ENCODE measurements at regions not wholly inside any gene's neighbourhood (a gene's known extent, or its start where the extent isn't known, plus 50 kb on each side); places are given as distances from the start of the nearest gene placed in this dataset.

DNA sequence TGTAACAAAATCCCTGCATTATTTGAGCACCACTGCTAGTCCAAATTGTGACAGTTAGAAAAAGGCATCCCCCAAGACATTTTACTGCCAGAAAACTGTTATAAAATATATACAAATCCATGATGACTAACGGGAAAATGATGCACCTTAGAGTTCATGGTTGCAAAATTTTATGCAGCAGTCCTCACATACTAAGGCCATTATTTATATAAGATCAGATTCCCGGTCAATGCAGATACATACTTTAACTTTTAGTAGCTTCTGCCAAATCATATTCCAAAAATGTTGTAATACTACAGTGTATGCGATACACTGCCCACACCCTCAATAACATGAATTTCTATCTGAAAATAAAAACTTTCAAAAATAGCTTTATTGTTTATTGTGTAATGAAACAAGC lies 239.9 kb upstream of the ZNF32 start:
- Histone ChIP-seq H3K27ac (ENCODE audit: low read depth in 2 of 2, low read length in 1 of 2) (peak overlapping the region in 1 of 2 experiments; percentile 63; a peak in 2 of 4 replicates), H3K9me2 (no peaks in the 10 kb centered on the region), H3K4me3 (ENCODE audit: low read depth in 2 of 2, low read length in 1 of 2) (no peak overlapping the region), H3F3A (replicated peaks; ENCODE audit: insufficient read depth) (peaks cover 10% of the 10 kb centered on the region), H2AFZ (ENCODE audit: low read depth) (no peak overlapping the region), H3K27me3 (ENCODE audit: insufficient read depth) (no peaks in the 10 kb centered on the region), H3K4me2 (no peak overlapping the region), H3K9me3 (no peaks in the 10 kb centered on the region), H3K4me1 (ENCODE audit: control insufficient read depth in 1 of 2, insufficient read depth in 2 of 2, low read depth in 1 of 2, low read length in 1 of 2) (peaks cover 0 to 6% of the 10 kb centered on the region in 2 experiments; a peak in 2 of 4 replicates), H3K36me3 (replicated peaks in 1 of 2; ENCODE audit: control insufficient read depth in 1 of 2, insufficient read depth in 2 of 2, low read length in 1 of 2) (no peaks in the 10 kb centered on the region), H4K20me1 (ENCODE audit: insufficient read depth) (no peaks in the 10 kb centered on the region), H3K9ac (no peak overlapping the region), H3K79me2 (ENCODE audit: insufficient read depth) (no peaks in the 10 kb centered on the region)
- 0 out of 2 replicates have a peak, but pooled peaks have one; percentile 15 for TF ChIP-seq FOSL2 (IDR thresholded peaks at IDR 0.05; ENCODE audit: borderline replicate concordance, low read depth)
- TF ChIP-seq JUND (IDR thresholded peaks at IDR 0.05): peak; percentile 45
- TF ChIP-seq MEF2A (IDR thresholded peaks at IDR 0.05; ENCODE audit: borderline replicate concordance, low read depth): no peak
- TF ChIP-seq, protein P1, sequence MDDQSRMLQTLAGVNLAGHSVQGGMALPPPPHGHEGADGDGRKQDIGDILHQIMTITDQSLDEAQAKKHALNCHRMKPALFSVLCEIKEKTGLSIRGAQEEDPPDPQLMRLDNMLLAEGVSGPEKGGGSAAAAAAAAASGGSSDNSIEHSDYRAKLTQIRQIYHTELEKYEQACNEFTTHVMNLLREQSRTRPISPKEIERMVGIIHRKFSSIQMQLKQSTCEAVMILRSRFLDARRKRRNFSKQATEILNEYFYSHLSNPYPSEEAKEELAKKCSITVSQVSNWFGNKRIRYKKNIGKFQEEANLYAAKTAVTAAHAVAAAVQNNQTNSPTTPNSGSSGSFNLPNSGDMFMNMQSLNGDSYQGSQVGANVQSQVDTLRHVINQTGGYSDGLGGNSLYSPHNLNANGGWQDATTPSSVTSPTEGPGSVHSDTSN (IDR thresholded peaks at IDR 0.05): peak; percentile 14; the same call in 1 of the 2 replicates
- 0 out of 2 replicates have a peak, but pooled peaks have one; percentile 22 for TF ChIP-seq TCF12 (IDR thresholded peaks at IDR 0.05)
- peak; percentile 41; the same call in 1 of the 2 replicates for TF ChIP-seq NFIC (IDR thresholded peaks at IDR 0.05; ENCODE audit: borderline replicate concordance)
- no peak for TF ChIP-seq SMC3 (IDR thresholded peaks at IDR 0.05; ENCODE audit: low read depth, low read length)
- peak; percentile 29; the same call in 1 of the 2 replicates for TF ChIP-seq RXRA (IDR thresholded peaks at IDR 0.05; ENCODE audit: borderline replicate concordance, low read depth)
- ChIA-PET POLR2A (interaction anchor here (1.0 kb wide), 1 partner anchor 19 kb away, joined by 3 read pairs; no protein-coding TSS in a partner anchor), CTCF (interaction anchor here (1.2 kb wide), 1 partner anchor 104 kb away, joined by 3 read pairs; no protein-coding TSS in a partner anchor)
- DNase-seq: no peak
- WGBS (ENCODE audit: low lambda C conversion rate): 15% methylated on average over 3 of the region's 3 CpGs

DNA sequence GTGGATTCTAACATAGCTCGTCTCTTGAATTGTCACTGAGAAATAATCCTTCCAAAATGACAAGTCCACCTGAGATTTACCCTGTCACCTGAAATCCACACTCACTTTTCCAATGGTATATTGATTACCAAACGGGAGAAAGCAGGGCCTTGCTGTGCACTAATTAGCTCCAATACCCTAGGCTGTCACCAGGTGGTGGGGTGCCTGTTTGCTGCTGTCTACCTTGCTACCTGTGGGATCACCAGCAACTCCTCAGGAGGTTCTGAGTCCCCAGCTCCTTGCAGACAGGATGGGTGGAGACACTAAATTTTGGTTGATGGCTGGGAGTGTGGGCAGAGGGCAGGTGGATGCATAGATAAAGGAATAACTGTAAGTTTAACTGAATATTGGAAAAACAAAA lies 237.2 kb upstream of the ZNF32 start:
- Histone ChIP-seq H3K79me2 (ENCODE audit: insufficient read depth) (no peaks in the 10 kb centered on the region), H3F3A (replicated peaks; ENCODE audit: insufficient read depth) (peaks cover 10% of the 10 kb centered on the region), H3K4me1 (ENCODE audit: control insufficient read depth in 1 of 2, insufficient read depth in 2 of 2, low read depth in 1 of 2, low read length in 1 of 2) (peaks cover 0 to 6% of the 10 kb centered on the region in 2 experiments; a peak in 2 of 4 replicates), H3K27me3 (ENCODE audit: insufficient read depth) (no peaks in the 10 kb centered on the region), H3K4me3 (ENCODE audit: low read depth in 2 of 2, low read length in 1 of 2) (no peak overlapping the region), H3K9ac (no peak overlapping the region), H3K4me2 (no peak overlapping the region), H3K36me3 (replicated peaks in 1 of 2; ENCODE audit: control insufficient read depth in 1 of 2, insufficient read depth in 2 of 2, low read length in 1 of 2) (no peaks in the 10 kb centered on the region), H3K27ac (ENCODE audit: low read depth in 2 of 2, low read length in 1 of 2) (no peak overlapping the region), H3K9me2 (no peaks in the 10 kb centered on the region), H2AFZ (ENCODE audit: low read depth) (no peak overlapping the region), H3K9me3 (no peaks in the 10 kb centered on the region), H4K20me1 (ENCODE audit: insufficient read depth) (no peaks in the 10 kb centered on the region)
- TF ChIP-seq RCOR1 (IDR thresholded peaks at IDR 0.05; ENCODE audit: low read length) (no peak), RAD21 (IDR thresholded peaks at IDR 0.05; ENCODE audit: low read length) (no peak)
- no peak for DNase-seq
- ChIA-PET CTCF (interaction anchor here (1.9 kb wide), 1 partner anchor 12 kb away, joined by 5 read pairs; no protein-coding TSS in a partner anchor), POLR2A (no interaction called here)
- 42% methylated on average over 2 of the region's 2 CpGs for WGBS (ENCODE audit: low lambda C conversion rate)

DNA sequence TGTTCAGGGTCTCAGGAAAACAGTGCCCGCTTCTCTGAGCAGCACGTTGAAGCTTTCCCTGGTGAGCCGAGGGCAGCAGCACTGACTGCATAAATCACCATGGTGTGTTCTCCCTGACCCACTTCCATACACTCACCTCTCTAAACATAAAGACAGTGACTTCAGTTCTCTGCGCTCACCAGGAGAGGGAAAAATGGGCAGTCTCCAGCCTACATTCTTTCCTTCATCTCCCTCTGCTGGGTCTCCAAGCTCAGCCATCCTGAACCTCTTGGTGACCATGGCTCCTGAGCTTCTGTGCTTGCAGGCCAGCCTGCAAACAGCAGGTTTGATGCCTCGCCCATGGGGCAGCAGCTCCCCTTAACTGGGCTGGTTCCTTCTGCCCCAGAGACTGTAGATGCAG lies 236.6 kb upstream of the ZNF32 start:
- 63% methylated on average over 2 of the region's 5 CpGs for WGBS (ENCODE audit: low lambda C conversion rate)

More for the DNA sequence above, 236.6 kb upstream of the ZNF32 start:
- peaks cover 10% of the 10 kb centered on the region for H3F3A ChIP-seq (replicated peaks; ENCODE audit: insufficient read depth)
- H3K4me1 ChIP-seq (ENCODE audit: control insufficient read depth in 1 of 2, insufficient read depth in 2 of 2, low read depth in 1 of 2, low read length in 1 of 2): peaks cover 0 to 7% of the 10 kb centered on the region in 2 experiments; a peak in 2 of 4 replicates
- no peak overlapping the region for H3K27ac ChIP-seq (ENCODE audit: low read depth in 2 of 2, low read length in 1 of 2)
- ChIA-PET CTCF (interaction anchor here (0.6 to 1.9 kb wide), 2 partner anchors 12 to 572 kb away, joined by 3 to 5 read pairs; no protein-coding TSS in a partner anchor), POLR2A (no interaction called here)
- H3K27me3 ChIP-seq (ENCODE audit: insufficient read depth): no peaks in the 10 kb centered on the region
- no peak for DNase-seq
- H3K79me2 ChIP-seq (ENCODE audit: insufficient read depth): no peaks in the 10 kb centered on the region
- no peak overlapping the region for H2AFZ ChIP-seq (ENCODE audit: low read depth)
- no peak overlapping the region for H3K4me2 ChIP-seq
- H4K20me1 ChIP-seq (ENCODE audit: insufficient read depth): no peaks in the 10 kb centered on the region
- no peak overlapping the region for H3K4me3 ChIP-seq (ENCODE audit: low read depth in 2 of 2, low read length in 1 of 2)
- H3K36me3 ChIP-seq (replicated peaks in 1 of 2; ENCODE audit: control insufficient read depth in 1 of 2, insufficient read depth in 2 of 2, low read length in 1 of 2): no peaks in the 10 kb centered on the region
- no peaks in the 10 kb centered on the region for H3K9me3 ChIP-seq
- H3K9me2 ChIP-seq: no peaks in the 10 kb centered on the region
- TF ChIP-seq EZH2phosphoT487 (IDR thresholded peaks at IDR 0.05; ENCODE audit: borderline replicate concordance, low read depth): no peak
- no peak for TF ChIP-seq SMC3 (IDR thresholded peaks at IDR 0.05; ENCODE audit: low read depth, low read length)
- TF ChIP-seq RCOR1 (IDR thresholded peaks at IDR 0.05; ENCODE audit: low read length): no peak
- TF ChIP-seq EP300 (IDR thresholded peaks at IDR 0.05; ENCODE audit: borderline replicate concordance in 1 of 2, low read depth in 1 of 2, low read length in 1 of 2): no peak
- no peak for TF ChIP-seq ELF1 (IDR thresholded peaks at IDR 0.05)
- no peak for TF ChIP-seq GATA2 (CRISPR knock-in tag; IDR thresholded peaks at IDR 0.05)
- no peak for TF ChIP-seq FOXM1 (IDR thresholded peaks at IDR 0.05; ENCODE audit: low read depth)
- TF ChIP-seq RFX5 (IDR thresholded peaks at IDR 0.05; ENCODE audit: low read length): no peak
- TF ChIP-seq SIN3A (IDR thresholded peaks at IDR 0.05; ENCODE audit: borderline replicate concordance, low read depth, low read length): no peak
- no peak for TF ChIP-seq RXRA (IDR thresholded peaks at IDR 0.05; ENCODE audit: borderline replicate concordance, low read depth)
- no peak for TF ChIP-seq RAD21 (IDR thresholded peaks at IDR 0.05; ENCODE audit: low read length)
- TF ChIP-seq TEAD4 (IDR thresholded peaks at IDR 0.05; ENCODE audit: borderline replicate concordance, insufficient read depth): no peak
- no peak for TF ChIP-seq FOXJ3 (CRISPR knock-in tag; IDR thresholded peaks at IDR 0.05)
- no peak overlapping the region for H3K9ac ChIP-seq
